ENCODE measurements at regions not wholly inside any gene's neighbourhood (a gene's known extent, or its start where the extent isn't known, plus 50 kb on each side); places are given as distances from the start of the nearest gene placed in this dataset.

DNA sequence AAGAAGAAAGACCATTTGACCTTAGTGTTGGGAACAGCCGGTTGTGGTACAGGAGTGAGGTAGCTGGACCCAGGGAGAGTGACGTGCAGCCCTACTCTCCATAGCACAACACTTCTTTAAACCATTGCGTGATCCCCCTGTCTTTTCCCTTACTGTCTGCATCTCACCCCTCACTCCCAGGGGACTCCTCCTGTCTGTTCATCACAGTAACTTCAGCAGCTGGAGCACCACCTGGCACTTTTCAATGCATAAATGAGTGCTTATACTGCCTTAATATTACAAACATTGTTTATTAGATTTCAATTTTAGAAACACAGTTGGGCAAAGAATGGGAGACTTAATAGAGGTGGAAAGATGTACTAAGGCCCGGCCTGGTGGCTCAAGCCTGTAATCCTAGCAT is 285.5 kb downstream of the UQCRFS1 start:
- DNase-seq, result no peak

GRCh38 chr19:28920269-28921066 is 292.5 kb downstream of the UQCRFS1 start:
- DNase-seq, result no peak

DNA sequence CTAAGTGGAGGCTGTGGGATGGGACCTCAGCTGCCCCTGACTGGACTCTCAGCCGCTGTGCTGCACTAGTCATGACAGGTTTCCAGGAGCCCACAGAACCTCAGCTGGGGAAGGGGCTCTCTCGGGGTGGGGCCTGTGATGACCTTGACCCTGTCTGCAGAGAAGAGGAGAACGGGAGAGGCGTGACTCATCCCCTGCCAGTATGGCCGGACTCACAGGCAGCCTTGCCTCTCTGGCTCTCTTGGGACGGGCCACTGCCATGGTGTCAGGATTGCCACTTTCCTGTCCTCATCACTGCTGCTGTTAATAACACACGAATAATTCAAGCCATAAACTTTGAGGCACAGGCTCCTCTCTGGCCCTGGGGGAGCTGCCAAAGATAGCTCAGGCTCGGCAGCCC is 295.3 kb downstream of the UQCRFS1 start:
- no peak for DNase-seq

DNA sequence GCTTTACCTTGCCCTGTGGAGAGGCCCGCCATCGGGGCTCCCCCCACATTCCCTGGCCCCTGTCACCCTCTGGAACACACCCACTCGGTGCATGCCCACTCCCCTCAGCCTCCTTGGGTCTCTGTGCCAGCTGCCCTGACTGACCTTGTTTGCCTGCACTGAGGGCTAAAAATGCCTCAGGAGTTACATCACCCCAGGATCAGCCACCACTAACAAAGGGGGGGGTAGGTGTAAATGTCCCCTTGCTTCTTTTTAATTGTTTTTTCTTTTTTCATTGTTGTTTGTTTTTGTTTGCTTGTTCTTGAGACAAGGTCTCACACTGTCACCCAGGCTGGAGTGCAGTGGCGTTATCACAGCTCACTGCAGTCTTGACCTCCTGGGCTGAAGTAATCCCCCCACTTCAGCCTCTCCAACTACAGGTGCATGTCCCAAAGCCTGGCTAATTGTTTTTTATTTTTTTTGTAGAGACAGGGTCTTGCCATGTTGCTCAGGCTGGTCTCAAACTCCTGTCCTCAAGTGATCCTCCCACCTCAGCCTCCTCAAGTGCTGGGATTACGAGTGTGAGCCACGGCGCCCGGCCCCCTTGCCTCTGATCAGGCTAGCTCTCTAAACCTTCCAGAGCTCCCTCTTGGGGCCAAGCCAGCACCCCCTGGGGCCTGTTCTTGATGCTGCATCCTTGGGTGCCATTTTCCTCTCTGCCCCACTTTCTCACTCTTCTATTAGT is 297.1 kb downstream of the UQCRFS1 start:
- DNase-seq, result no peak

- no peak for DNase-seq
Observed at GRCh38 chr19:28915202-28915601, 297.7 kb downstream of the UQCRFS1 start.

DNA sequence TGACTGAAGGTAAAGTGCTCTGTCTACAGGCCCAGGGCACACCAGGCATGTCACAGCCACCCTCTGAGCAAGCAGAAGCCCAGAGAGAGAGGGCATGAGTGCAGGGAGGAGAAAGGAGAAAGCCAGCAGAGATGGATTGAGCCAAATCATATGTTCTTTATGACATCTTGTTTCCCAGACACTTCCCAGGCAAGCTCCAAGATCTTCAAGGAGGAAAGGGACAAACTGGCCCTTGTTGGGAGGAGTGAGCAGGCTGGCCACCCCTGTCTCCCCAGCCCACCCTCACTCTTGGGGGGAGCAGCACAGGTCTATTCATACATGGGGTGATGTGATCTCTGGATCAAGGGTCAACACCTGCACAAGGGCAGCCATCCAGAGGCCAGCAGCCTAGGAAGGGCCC is 298.8 kb downstream of the UQCRFS1 start:
- no peak for DNase-seq

DNA sequence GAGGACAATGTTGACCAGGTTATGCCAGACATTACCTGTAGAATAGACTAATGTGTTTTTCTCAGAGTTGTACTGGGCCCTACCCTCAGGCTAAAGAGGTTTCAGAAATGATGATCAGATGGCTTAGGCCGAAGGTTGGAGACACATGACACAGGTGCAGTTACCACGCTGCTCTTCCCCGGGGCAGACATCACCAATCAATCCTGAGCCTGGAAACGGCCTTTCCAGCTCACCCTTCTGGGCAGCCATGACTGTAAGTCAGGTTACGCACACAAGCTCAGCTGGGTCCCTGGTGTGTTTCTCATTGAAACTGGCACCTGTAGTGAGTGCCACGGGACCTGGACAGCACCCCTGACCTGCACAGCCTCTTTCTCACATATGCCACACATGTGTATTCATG is 299.3 kb downstream of the UQCRFS1 start:
- DNase-seq, result no peak

- no peak for DNase-seq
Observed at GRCh38 chr19:28908941-28909340, 304.0 kb downstream of the UQCRFS1 start.

GRCh38 chr19:28907534-28907933 is 305.4 kb downstream of the UQCRFS1 start:
- DNase-seq, result no peak

- DNase-seq, result no peak
Observed at GRCh38 chr19:28905996-28906395, 307.0 kb downstream of the UQCRFS1 start.

DNA sequence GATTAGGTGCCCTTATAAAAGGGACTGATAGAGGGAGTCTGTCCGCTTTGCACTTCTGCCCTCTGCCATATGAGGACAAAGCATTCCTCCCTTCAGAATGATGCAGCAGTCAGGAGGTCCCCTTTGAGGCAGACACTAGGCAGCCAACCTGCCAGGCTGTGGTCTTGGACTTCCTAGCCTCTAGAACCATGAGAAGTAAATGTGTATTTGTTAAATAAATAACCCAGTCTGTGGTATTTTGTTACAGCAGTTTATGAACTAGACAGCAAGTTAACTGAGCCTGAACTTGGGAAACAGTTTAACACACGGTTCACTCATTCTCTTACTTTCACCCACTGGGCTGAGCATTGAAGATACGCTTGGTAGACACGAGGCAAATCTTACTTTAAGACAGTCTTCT is 313.2 kb downstream of the UQCRFS1 start:
- DNase-seq, result no peak

DNA sequence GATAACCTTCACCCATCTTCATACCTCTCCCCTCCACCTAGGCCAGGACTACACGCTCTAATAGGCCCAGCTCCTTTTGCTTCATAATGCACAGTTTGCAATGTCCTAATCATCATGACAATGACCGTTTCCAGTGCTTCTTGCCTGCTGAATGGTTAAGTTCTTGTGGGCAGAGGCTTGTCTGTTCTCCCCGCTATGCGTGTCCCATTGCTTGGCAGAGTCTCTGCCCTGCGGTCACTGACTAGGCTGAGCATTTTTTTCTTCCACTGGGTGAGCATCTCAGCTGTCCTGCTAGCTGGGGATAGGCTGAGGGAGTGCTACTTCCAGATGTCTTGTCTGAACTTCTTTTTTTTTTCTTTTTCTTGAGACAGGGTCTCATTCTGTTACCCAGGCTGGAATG is 314.7 kb downstream of the UQCRFS1 start:
- DNase-seq, result no peak

GRCh38 chr19:28889941-28890670 is 322.8 kb downstream of the UQCRFS1 start:
- no peak for DNase-seq

DNA sequence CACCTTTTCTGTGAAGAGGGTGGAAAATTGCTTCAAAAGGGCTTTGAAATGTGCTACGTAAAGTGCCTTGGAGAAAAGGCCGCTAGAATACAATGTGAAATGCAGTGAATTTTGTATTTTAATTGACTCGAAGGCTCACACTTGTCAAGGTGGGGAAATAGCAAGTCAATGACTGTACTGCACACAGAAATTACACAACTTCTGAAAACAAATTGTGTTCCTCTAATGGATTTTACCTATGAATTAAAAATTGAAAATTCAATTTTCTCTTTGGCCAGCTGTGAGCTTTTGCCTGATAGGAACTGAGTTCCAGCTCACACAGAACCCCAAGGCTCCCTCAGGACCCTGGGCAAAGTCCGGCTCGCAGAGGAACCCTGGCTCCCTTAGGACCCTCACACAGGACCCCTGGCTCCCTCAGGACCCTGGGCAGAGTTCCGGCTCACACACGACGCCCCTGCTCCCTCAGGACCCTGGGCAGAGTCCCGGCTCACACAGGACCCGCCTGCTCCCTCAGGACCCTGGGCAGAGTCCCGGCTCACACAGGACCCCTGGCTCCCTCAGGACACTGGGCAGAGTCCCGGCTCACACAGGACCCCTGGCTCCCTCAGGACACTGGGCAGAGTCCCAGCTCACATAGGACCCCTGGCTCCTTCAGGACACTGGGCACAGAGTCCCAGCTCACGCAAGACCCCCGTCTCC is 324.9 kb downstream of the UQCRFS1 start:
- DNase-seq, result no peak

DNA sequence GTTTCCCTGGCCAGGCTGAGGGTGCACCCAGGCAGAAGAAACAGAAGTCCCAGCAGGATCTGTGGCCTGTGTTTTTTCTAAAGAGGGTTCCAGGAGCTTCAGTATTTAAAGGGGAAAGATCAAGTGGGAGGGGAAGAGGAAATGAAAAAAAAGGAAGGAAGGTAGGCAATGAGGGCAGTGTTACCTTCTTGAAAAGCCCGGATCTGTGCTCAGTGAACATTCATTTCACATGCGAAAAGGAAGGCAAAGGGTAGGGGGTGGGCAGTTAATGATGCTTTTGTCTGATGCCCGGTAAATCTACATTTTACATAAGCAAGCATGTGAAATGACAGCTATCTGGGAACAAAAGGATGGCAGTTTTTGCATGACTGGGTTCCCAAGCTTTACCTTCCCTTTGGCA is 326.2 kb downstream of the UQCRFS1 start:
- DNase-seq, result no peak

GRCh38 chr19:28885965-28886364 is 327.0 kb downstream of the UQCRFS1 start:
- no peak for DNase-seq

- no peak for DNase-seq
Observed at GRCh38 chr19:28884786-28885476, 328.0 kb downstream of the UQCRFS1 start.

- DNase-seq, result no peak
Observed at GRCh38 chr19:28883241-28883693, 329.7 kb downstream of the UQCRFS1 start.

GRCh38 chr19:28882818-28883217 is 330.1 kb downstream of the UQCRFS1 start:
- no peak for DNase-seq

- no peak for DNase-seq
Observed at GRCh38 chr19:28881616-28882015, 331.3 kb downstream of the UQCRFS1 start.

GRCh38 chr19:28880735-28881401 is 332.1 kb downstream of the UQCRFS1 start:
- no peak for DNase-seq

All from activated CD4-positive, alpha-beta T cell treated with anti-CD3 and anti-CD28 coated beads, Interleukin-10, Interleukin-2, amounts not matched to agents 100 ng/mL and 50 ng/mL, durations not matched to agents 16 hours and 8 hours (primary cell).